ENCODE measurements at regions not wholly inside any gene's neighbourhood (a gene's known extent, or its start where the extent isn't known, plus 50 kb on each side); places are given as distances from the start of the nearest gene placed in this dataset.

DNA sequence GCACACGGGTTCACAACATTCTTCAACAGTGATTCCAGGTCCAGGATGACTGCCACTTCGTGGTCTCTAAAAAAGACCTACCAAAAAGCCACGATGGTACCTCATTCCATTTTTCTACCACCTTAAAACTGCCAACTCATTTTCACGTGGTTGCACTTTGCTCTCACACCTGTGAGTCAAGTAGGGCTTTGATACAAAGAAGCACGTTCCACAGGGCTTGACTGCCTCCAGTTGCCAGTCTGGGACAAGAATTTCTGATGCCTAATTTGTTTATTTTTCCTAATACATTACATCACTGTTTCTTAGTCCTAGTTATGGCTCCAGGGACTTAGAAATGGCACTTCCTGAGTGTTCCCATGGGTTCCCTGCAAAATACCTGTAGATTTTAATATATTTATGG, 911.6 kb upstream of the EEF2KMT start:
- no peak for TF ChIP-seq POLR2AphosphoS5 (IDR thresholded peaks at IDR 0.05; ENCODE audit: low read depth, low read length)
- TF ChIP-seq POLR2A (IDR thresholded peaks at IDR 0.05; ENCODE audit: low read depth, low read length), result no peak

Data from GM12892 (cell line).